SH-SY5Y (cell line): ENCODE measurements at regions not wholly inside any gene's neighbourhood (a gene's known extent, or its start where the extent isn't known, plus 50 kb on each side); places are given as distances from the start of the nearest gene placed in this dataset.

Experiments
- GATA2 ChIP-seq: IDR thresholded peaks from 2 replicates; pipeline ENCODE4 v1.6.1; 2011; ENCODE audit warnings: mild to moderate bottlenecking, low read depth, low read length
- GATA3 ChIP-seq: IDR thresholded peaks from 2 replicates; pipeline ENCODE4 v1.6.1; 2011; ENCODE audit warnings: low read depth, mild to moderate bottlenecking, low read length, moderate library complexity

DNA sequence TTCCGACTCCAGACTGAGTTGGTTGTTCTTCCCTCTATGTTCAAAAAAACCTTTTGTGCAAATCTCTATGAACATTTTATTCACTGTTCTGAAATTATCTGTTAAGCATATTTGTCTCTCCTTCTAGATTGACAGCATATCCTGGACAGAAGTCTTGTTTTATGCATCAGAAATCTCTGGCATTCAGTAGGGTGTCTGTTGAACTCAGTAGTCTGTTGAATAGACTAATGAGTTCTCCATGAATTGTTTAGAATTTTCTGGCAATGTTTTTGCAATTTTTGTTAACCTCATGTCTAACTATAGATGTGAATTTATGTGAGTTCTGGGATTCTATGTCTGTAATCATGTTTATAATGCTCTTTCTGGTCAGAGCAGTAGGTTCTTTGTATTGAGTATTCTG is 222.5 kb upstream of the KCNMB2 start:
- TF ChIP-seq GATA2, result no peak
- no peak for TF ChIP-seq GATA3
